Natural killer cell treated with Interleukin-12 subunit alpha and Interleukin-12 subunit beta and Interleukin-15 and Interleukin-18, amount 100 ng/mL, for 72 hours (primary cell): ENCODE measurements at regions not wholly inside any gene's neighbourhood (a gene's known extent, or its start where the extent isn't known, plus 50 kb on each side); places are given as distances from the start of the nearest gene placed in this dataset.

ENCODE experiments used
- ATAC-seq, 2 donors: fragments of 150-1000 bp; cut with Tn5 transposase in 1 of 2; sonication (Bioruptor Pico), chemical (Tn5 transposase) in 1 of 2; 2 replicates each; pipeline ENCODE4 v1.10.0; 2021
- DNase-seq: peaks from one replicate; pipeline ENCODE4 v3.0.0; 2022; ENCODE audit warnings: low spot score
- H3K27ac Mint-ChIP-seq, 2 donors: 1 replicate in 1 of 2; 2 replicates in 1 of 2; pipeline ENCODE4 v1.8.0; 2022; ENCODE audit warnings: mixed read lengths in 2 of 2, mild to moderate bottlenecking in 1 of 2, moderate library complexity in 1 of 2
- H3K27me3 Mint-ChIP-seq, 2 donors: 1 replicate in 1 of 2; 2 replicates in 1 of 2; pipeline ENCODE4 v1.8.0; 2022; ENCODE audit warnings: mixed read lengths in 2 of 2
- H3K36me3 Mint-ChIP-seq: one replicate; pipeline ENCODE4 v1.8.0; 2022; ENCODE audit warnings: mixed read lengths
- H3K4me1 Mint-ChIP-seq, 2 donors: 1 replicate in 1 of 2; 2 replicates in 1 of 2; pipeline ENCODE4 v1.8.0; 2022; ENCODE audit warnings: low read depth in 2 of 2, mixed read lengths in 2 of 2, mild to moderate bottlenecking in 1 of 2
- H3K4me3 Mint-ChIP-seq: one replicate; pipeline ENCODE4 v1.8.0; 2022; ENCODE audit warnings: mixed read lengths
- H3K9me3 Mint-ChIP-seq: 2 replicates; pipeline ENCODE4 v1.8.0; 2022; ENCODE audit warnings: mixed read lengths

DNA sequence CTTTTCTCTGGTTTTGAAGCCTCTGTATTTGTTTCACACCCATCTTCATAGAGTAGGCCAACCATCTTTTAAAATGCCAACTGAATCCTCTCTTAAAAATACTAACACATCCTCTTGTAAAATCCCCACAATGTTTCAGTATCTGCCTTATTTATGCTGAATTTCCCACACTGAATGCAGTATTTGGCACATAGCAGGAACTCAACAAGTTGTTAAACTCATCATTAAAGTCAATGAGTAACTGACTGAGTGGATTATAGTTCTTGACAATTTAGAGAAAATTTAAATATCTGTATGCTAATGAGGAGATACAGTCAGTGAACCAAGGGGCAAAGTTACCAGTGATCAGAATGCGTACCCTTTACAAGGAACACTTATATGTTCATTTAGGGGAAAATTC lies 505.5 kb upstream of the PCDH9 start:
- Mint-ChIP-seq H3K9me3 (peaks cover 28% of the 10 kb centered on the region), H3K27ac (no peak overlapping the region), H3K27me3 (no peaks in the 10 kb centered on the region), H3K4me3 (no peak overlapping the region), H3K36me3 (peaks cover 4% of the 10 kb centered on the region), H3K4me1 (no peaks in the 10 kb centered on the region)
- DNase-seq (no peak), ATAC-seq (no peak)

DNA sequence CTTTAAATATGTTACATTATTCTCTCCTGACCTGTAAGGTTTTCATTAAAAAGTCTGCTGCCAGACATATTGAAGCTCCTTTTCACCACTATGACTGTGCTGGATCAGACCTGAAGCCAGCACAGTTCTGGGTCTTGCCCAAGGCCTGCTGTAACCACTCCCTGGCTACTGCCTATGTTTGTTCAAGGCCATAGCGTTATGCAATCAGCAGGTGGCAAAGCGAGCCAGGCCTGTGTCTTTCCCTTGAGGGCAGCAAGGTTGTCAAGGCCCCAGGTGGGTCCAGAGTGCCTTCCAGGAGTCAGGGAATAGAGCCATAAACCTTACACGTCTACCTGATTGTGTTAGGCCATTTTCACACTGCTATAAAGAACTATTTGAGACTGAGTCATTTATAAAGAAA lies 496.8 kb upstream of the PCDH9 start:
- Mint-ChIP-seq H3K9me3 (peaks cover 26% of the 10 kb centered on the region), H3K27me3 (no peaks in the 10 kb centered on the region), H3K36me3 (peaks cover 6% of the 10 kb centered on the region), H3K4me1 (no peaks in the 10 kb centered on the region), H3K4me3 (no peak overlapping the region), H3K27ac (no peak overlapping the region)
- ATAC-seq (no peak), DNase-seq (no peak)

DNA sequence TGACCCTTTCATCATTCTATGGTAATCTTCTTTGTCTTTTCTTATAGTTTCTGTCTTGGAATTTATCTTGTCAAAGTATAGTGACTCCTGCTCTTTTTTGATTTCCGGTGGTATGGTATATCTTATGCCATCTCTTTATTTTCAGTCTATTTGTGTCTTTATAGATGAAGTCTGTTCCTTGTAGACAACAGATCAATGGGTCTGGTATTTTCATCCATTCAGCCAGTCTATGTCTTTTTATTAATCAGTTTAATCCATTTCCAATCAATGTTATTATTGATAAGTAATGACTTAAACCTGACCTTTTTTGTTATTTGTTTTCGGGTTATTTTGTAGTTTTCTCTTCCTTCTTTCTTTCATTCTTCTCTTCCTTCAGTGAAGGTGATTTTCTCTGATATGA lies 495.9 kb upstream of the PCDH9 start:
- no peak overlapping the region for H3K4me3 Mint-ChIP-seq
- peaks cover 24% of the 10 kb centered on the region for H3K9me3 Mint-ChIP-seq
- no peaks in the 10 kb centered on the region for H3K27me3 Mint-ChIP-seq
- peaks cover 6% of the 10 kb centered on the region for H3K36me3 Mint-ChIP-seq
- ATAC-seq (no peak), DNase-seq (no peak)
- no peak overlapping the region for H3K27ac Mint-ChIP-seq
- H3K4me1 Mint-ChIP-seq = no peaks in the 10 kb centered on the region

DNA sequence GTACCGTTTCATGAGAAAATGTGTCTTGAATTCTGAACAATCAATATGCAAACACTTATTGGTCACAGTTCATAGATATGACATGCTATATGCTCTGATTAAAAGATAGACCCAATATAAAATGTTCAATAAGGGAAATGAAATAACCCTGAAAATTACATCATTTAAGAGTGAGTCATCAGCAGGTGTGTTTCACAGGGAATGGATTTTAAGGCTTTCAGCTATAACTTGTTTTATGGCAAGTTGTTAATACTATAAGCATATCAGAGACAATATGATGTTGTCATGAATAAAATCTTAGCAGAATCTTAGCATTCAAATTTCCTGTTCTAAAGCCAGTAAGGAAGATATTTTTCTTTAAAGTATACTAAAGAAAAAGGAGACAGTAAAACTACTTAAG lies 483.4 kb upstream of the PCDH9 start:
- no peak overlapping the region for H3K27ac Mint-ChIP-seq
- ATAC-seq (no peak), DNase-seq (no peak)
- peaks cover 29% of the 10 kb centered on the region for H3K9me3 Mint-ChIP-seq
- H3K4me1 Mint-ChIP-seq = no peaks in the 10 kb centered on the region
- H3K4me3 Mint-ChIP-seq = no peak overlapping the region
- no peaks in the 10 kb centered on the region for H3K27me3 Mint-ChIP-seq
- peaks cover 4% of the 10 kb centered on the region for H3K36me3 Mint-ChIP-seq

DNA sequence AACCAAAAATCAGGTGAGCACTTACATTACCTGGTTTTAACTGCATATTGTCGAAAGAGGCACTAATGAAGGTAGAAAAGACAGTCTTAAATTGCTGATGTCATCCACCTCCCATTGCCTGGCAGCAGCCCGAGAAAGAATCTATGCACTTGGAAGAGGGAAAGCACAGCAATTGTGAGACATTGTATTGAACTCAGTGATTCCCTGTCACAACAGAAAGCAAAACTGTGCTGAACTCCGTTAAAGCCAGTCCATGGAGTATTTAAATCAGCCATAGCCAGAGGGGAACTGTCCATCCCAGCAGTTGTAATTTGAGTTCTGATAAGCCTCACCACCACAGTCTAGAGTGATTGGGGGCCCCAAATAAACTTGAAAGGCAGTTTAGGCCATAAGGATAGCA lies 466.6 kb upstream of the PCDH9 start:
- H3K4me1 Mint-ChIP-seq = no peaks in the 10 kb centered on the region
- peaks cover 11% of the 10 kb centered on the region for H3K36me3 Mint-ChIP-seq
- DNase-seq (no peak), ATAC-seq (no peak)
- peaks cover 30% of the 10 kb centered on the region for H3K9me3 Mint-ChIP-seq
- H3K4me3 Mint-ChIP-seq = no peak overlapping the region
- no peak overlapping the region for H3K27ac Mint-ChIP-seq
- H3K27me3 Mint-ChIP-seq = no peaks in the 10 kb centered on the region

DNA sequence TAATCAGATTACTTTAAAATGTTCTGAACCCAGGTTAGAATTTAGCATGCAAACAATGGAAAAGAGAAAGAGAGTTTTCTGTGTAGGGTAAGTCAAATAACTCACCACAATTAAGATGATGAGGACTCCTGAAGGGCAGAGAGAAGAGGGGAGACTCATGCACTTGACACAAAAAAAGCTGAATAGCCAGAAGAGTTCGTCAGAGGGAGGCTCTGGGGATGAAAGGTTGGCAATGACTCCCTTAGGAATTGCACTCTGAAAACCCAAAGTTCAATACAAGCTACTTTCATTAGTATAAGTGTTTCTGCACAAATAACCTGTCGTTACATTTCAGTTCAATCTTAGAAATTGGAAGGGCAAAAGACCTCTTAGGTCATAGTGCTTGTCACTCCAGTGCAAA lies 434.4 kb upstream of the PCDH9 start:
- no peak overlapping the region for H3K4me3 Mint-ChIP-seq
- DNase-seq = no peak
- ATAC-seq = no peak
- H3K27me3 Mint-ChIP-seq = no peaks in the 10 kb centered on the region
- no peaks in the 10 kb centered on the region for H3K36me3 Mint-ChIP-seq
- peaks cover 9% of the 10 kb centered on the region for H3K9me3 Mint-ChIP-seq
- no peak overlapping the region for H3K27ac Mint-ChIP-seq
- no peaks in the 10 kb centered on the region for H3K4me1 Mint-ChIP-seq

DNA sequence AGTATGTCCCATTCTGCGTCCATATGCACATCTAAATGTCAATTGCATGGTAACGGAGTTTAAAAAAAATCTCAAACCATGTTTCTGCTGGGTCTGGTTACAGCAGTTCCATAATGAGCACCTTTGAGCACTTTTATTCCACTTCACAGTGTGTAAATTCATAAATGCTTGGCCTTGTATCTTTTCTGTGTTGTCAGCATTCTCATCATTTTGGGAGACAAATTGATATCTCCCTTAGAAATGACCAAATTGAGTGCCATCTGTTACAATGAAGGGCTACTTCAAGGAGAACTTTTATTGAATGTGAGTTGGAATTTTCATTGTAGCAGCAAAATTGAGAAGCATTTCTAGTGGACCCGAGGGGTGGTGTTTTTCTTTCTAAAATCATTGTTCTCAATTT lies 432.9 kb upstream of the PCDH9 start:
- Mint-ChIP-seq H3K27ac (no peak overlapping the region), H3K4me1 (no peaks in the 10 kb centered on the region), H3K27me3 (no peaks in the 10 kb centered on the region), H3K36me3 (no peaks in the 10 kb centered on the region), H3K4me3 (no peak overlapping the region), H3K9me3 (peaks cover 10% of the 10 kb centered on the region)
- DNase-seq (no peak), ATAC-seq (no peak)

DNA sequence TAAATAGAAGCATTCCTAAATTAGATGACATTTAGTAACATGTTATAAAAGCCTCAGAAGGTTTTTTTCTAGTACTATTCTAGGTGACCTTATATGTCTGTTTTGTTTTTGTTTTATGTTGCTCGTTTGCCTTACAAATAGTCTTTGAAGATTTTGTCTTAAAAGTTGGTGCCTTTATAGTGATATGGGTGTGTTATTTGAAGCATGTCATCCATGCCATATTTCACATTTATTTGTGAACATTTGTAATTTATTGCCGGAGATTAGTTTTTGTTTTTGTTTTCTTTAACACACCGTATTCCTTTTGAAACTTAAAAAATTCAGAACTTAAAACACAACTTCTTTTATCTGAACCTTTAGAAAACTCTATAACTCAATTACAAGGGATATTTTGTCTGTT lies 422.8 kb upstream of the PCDH9 start:
- H3K36me3 Mint-ChIP-seq = peaks cover 7% of the 10 kb centered on the region
- ATAC-seq (no peak), DNase-seq (no peak)
- no peak overlapping the region for H3K27ac Mint-ChIP-seq
- H3K4me1 Mint-ChIP-seq = no peaks in the 10 kb centered on the region
- no peaks in the 10 kb centered on the region for H3K27me3 Mint-ChIP-seq
- H3K9me3 Mint-ChIP-seq = peaks cover 9% of the 10 kb centered on the region
- no peak overlapping the region for H3K4me3 Mint-ChIP-seq

DNA sequence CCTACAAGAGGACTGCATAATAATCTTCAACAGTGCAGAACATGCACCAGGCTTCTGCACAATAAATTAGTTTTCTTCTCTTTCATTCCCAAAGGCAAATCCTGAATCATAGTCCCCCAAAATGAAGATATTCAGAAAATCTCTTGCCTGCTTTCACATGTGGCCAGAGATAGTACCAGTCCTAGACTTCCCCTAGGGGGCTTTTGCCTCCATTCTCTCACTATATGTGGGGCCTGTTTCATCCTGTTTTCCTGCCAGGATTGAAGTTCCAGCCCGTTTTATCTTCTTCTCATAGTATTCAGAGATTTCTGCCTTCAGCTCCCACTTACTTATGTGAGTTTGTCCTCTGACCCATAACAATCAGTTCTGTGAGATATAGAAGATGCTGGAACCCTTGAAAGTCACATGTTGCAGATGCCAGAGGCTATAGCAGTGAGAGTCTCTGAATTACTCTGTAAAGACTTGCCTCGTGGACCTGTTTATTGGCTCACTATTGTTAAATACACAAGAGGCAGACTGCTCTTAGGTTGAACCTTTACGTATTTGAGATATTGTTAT lies 421.9 kb upstream of the PCDH9 start:
- H3K27ac Mint-ChIP-seq = no peak overlapping the region
- ATAC-seq (no peak), DNase-seq (no peak)
- no peaks in the 10 kb centered on the region for H3K27me3 Mint-ChIP-seq
- H3K4me3 Mint-ChIP-seq = no peak overlapping the region
- peaks cover 13% of the 10 kb centered on the region for H3K9me3 Mint-ChIP-seq
- no peaks in the 10 kb centered on the region for H3K4me1 Mint-ChIP-seq
- H3K36me3 Mint-ChIP-seq = peaks cover 7% of the 10 kb centered on the region

DNA sequence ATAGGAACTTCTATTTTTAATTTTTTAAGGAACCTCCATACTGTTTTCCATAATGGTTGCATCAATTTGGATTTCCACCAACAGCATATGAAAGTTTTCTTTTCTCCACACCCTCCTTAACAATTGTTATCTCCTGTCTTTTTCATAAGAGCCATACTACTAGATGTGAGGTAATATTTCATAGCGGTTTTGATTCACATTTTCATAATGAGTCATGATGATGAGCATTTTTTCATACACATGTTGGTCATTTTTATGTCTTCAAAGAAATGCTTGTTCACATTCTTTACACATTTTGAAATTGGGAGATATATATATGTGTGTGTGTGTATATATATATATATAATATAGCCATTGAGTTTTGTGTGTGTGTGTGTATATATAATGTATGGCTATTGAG lies 420.3 kb upstream of the PCDH9 start:
- Mint-ChIP-seq H3K27ac (no peak overlapping the region), H3K4me3 (no peak overlapping the region), H3K36me3 (peaks cover 15% of the 10 kb centered on the region), H3K9me3 (peaks cover 21% of the 10 kb centered on the region), H3K4me1 (no peaks in the 10 kb centered on the region), H3K27me3 (no peaks in the 10 kb centered on the region)
- ATAC-seq = no peak
- no peak for DNase-seq

DNA sequence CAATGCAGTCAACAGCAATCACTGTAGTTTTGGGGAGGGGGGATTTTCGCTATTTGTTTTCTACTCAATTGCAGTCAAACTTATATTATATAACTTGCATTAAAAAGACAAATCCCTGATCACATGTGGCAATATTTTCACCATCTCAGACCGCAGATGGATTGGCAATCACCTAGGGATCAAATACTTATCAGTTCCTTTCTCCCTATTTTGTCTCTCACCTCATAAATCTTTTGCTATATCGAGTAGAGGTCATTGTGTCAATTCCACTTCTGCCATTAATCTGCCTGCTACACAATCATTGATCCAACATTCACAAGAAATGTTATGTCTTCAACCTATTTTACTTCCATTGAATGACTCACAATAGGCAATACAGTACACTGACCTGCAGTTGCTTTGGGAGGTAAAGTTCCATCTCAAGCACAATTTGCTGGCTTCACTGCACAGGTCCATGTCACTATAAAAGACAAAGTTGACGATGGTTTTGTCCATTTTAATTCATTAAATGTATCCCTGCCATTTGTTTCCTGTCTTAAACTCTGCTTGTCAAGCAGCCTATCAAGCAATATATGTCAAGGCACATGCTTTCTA lies 415.8 kb upstream of the PCDH9 start:
- Mint-ChIP-seq H3K9me3 (peaks cover 27% of the 10 kb centered on the region), H3K36me3 (peaks cover 8% of the 10 kb centered on the region), H3K4me1 (no peaks in the 10 kb centered on the region), H3K27me3 (no peaks in the 10 kb centered on the region), H3K27ac (no peak overlapping the region), H3K4me3 (no peak overlapping the region)
- no peak for DNase-seq
- ATAC-seq = no peak

DNA sequence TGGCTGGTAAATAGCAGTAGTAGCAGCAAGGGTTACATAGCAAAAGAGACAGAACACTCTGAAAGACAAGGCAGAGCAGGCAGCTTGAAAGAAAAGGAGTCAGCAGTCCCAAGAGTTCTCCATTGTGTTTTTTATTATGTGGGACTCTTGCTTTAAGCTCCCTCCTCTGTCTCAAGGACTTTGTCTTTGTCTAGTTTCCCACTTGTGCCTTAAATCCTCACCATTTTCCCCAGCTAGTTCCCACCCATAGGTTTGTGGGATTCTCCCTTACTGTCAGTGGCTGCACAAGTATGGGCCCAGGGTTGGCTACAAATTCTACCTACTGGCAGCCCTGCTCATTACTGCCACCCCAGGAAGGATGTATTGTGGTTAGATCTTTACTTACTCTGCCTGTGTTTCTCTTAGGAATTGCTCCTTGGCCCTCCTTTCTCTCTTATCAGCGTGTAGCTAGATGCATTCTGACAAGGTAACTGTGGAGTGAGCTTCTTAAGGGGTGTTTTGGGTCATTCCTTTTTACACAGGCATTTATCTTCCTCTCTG lies 413.4 kb upstream of the PCDH9 start:
- Mint-ChIP-seq H3K27ac (no peak overlapping the region), H3K27me3 (no peaks in the 10 kb centered on the region), H3K4me1 (no peaks in the 10 kb centered on the region)

DNA sequence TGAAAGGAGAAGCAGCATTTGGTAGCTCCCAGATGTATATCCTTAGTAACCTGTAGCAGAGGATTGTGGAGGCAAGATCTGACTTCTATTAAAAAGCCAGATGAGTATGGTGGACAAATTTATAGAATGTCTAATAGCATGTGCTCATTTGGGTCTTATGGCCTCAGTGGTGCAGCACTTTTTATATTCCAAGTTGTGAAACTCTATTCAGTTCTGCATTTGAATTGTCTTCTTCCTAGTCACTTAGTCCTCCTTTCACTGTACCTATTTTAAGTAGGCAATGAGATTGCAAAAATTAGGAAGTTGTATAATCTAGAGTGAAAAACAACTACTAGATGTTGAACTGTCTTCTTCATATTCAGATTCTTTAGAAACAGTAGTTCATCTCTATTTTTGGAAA lies 412.5 kb upstream of the PCDH9 start:
- H3K4me1 Mint-ChIP-seq = no peaks in the 10 kb centered on the region

More for the DNA sequence above, 413.4 kb upstream of the PCDH9 start:
- no peak overlapping the region for H3K4me3 Mint-ChIP-seq
- ATAC-seq (no peak), DNase-seq (no peak)
- peaks cover 8% of the 10 kb centered on the region for H3K36me3 Mint-ChIP-seq
- H3K9me3 Mint-ChIP-seq = peaks cover 35% of the 10 kb centered on the region

DNA sequence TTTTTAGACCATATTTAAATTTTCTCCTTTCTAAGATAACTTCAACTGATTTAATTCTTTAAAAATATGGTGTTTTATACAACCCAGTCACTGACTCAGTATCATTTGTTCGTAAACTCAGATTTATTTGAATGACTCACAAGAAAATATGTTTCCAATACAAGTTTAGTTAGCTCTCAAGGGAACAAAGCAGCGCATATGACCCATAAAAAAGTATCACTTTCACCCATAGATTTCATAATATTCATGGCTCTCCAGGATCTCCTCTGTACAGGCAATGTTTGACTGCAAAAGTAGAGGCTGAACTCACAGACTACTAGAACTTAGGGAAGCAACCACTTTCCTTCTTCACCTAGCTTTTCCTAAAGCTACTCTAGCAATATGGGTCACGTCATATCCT lies 405.6 kb upstream of the PCDH9 start:
- H3K4me1 Mint-ChIP-seq = no peaks in the 10 kb centered on the region
- H3K27me3 Mint-ChIP-seq = no peaks in the 10 kb centered on the region
- H3K36me3 Mint-ChIP-seq = no peaks in the 10 kb centered on the region
- no peak overlapping the region for H3K4me3 Mint-ChIP-seq
- no peak for ATAC-seq
- no peak for DNase-seq
- peaks cover 19% of the 10 kb centered on the region for H3K9me3 Mint-ChIP-seq
- no peak overlapping the region for H3K27ac Mint-ChIP-seq

More for the DNA sequence above, 412.5 kb upstream of the PCDH9 start:
- peaks cover 8% of the 10 kb centered on the region for H3K36me3 Mint-ChIP-seq
- H3K4me3 Mint-ChIP-seq = no peak overlapping the region
- no peaks in the 10 kb centered on the region for H3K27me3 Mint-ChIP-seq
- no peak for ATAC-seq
- no peak for DNase-seq
- H3K27ac Mint-ChIP-seq = no peak overlapping the region
- peaks cover 38% of the 10 kb centered on the region for H3K9me3 Mint-ChIP-seq

DNA sequence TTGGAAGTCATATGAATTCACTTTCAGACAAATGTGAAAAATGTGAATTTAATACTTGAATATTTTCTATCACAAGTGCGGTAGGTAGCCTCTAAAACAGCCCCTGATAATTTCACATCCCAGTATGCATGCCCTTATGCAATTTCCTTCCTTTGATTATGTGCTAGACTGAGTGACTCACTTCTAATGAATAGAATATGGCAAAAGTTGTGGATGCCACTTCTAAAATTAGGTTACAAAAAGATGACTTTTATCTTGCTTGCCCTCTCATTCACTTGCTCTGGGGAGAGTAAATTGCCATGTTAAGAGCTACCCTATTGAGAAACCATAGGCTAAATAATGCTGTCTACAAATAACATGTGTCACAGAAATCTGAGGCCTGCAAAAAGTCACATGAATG lies 402.5 kb upstream of the PCDH9 start:
- Mint-ChIP-seq H3K9me3 (peaks cover 11% of the 10 kb centered on the region), H3K4me3 (no peak overlapping the region), H3K27ac (no peak overlapping the region), H3K4me1 (no peaks in the 10 kb centered on the region), H3K36me3 (no peaks in the 10 kb centered on the region), H3K27me3 (no peaks in the 10 kb centered on the region)
- no peak for ATAC-seq
- DNase-seq = no peak
